HCT116 (cell line): ENCODE measurements at regions not wholly inside any gene's neighbourhood (a gene's known extent, or its start where the extent isn't known, plus 50 kb on each side); places are given as distances from the start of the nearest gene placed in this dataset.

ENCODE experiments used
- ATAC-seq: fragments of 200-7000 bp; cut with Tn5 transposase; 2 replicates; pipeline ENCODE4 v1.9.1; 2020; ENCODE audit warnings: mild to moderate bottlenecking, moderate library complexity
- BruUV-seq: library from RNA; stranded (reverse); fragments of 400-500 nt; replicated peaks from 2 replicates; lab custom pipeline; 2021; lab: Mats Ljungman, UMichigan
- CTCF ChIA-PET: fragments of 300-600 bp; sonication (Branson Sonifier 250); formaldehyde crosslinking; loops from one replicate; lab custom pipeline; 2021; ENCODE audit warnings: antibody characterized with exemption; lab: Charles Lee
- POLR2A ChIA-PET: fragments of 300-600, 350-600 bp; sonication (Branson Sonifier 250); formaldehyde crosslinking; loops from one replicate; lab custom pipeline; 2021; ENCODE audit warnings: antibody characterized with exemption; lab: Charles Lee
- RAD21 ChIA-PET, 2 experiments: fragments of 300-600 bp; sonication (Branson Sonifier 250); formaldehyde crosslinking; loops; one replicate each; lab custom pipeline; 2023; ENCODE audit warnings: low total read pairs in 2 of 2; ENCODE audit not compliant: uncharacterized antibody in 2 of 2, unreplicated experiment in 2 of 2, low non-redundant PET in 1 of 2; lab: Charles Lee
- DNase-seq: peaks from one replicate; pipeline ENCODE4 v3.0.0-alpha.2; 2010; ENCODE audit warnings: low read depth, low spot score
- H2AFZ ChIP-seq: fragments of 200-600 bp; shearing (Covaris generic), sonication (generic); 2 replicates; pipeline ENCODE4 v1.6.1; 2017; ENCODE audit warnings: low read depth, mixed run types, mixed read lengths, antibody characterized with exemption, low read length; ENCODE audit not compliant: poor library complexity, severe bottlenecking
- H3K27ac ChIP-seq: 2 replicates; pipeline ENCODE4 v1.5.1; 2012; ENCODE audit warnings: low read depth, low read length
- H3K27me3 ChIP-seq: fragments of 200-600 bp; sonication (generic); 2 replicates; pipeline ENCODE4 v1.6.1; 2016; ENCODE audit warnings: mixed run types, low read length, mixed read lengths; ENCODE audit not compliant: insufficient read depth
- H3K36me3 ChIP-seq, 2 experiments: fragments of 200-500 bp in 1 of 2; fragments of 200-600 bp in 1 of 2; sonication (Bioruptor generic) in 1 of 2; sonication (generic) in 1 of 2; 2 replicates each; pipeline versions ENCODE4 v1.5.1 to v1.6.1; 2014 to 2016; ENCODE audit warnings: low read length in 2 of 2, inconsistent platforms in 1 of 2, mixed read lengths in 1 of 2, mixed run types in 1 of 2; ENCODE audit not compliant: insufficient read depth in 2 of 2, control insufficient read depth in 1 of 2
- H3K4me1 ChIP-seq, 2 experiments: fragments of 200-600 bp in 1 of 2; sonication (generic) in 1 of 2; 2 replicates each; pipeline versions ENCODE4 v1.5.1 to v1.6.1; 2012 to 2017; ENCODE audit warnings: low read length in 2 of 2, inconsistent platforms in 1 of 2, mild to moderate bottlenecking in 1 of 2, mixed read lengths in 1 of 2, mixed run types in 1 of 2, moderate library complexity in 1 of 2; ENCODE audit not compliant: insufficient read depth in 2 of 2, control insufficient read depth in 1 of 2
- H3K4me2 ChIP-seq: fragments of 200-600 bp; sonication (generic); 2 replicates; pipeline ENCODE4 v1.6.1; 2017; ENCODE audit warnings: mixed run types, low read length, mixed read lengths
- H3K4me3 ChIP-seq, 2 experiments: fragments of 200-600 bp in 1 of 2; sonication (generic) in 1 of 2; replicated peaks in 1 of 2; 2 replicates each; pipeline ENCODE4 v1.5.1; 2011 to 2016; ENCODE audit warnings: low read length in 2 of 2, control low read depth in 1 of 2, low read depth in 1 of 2, mild to moderate bottlenecking in 1 of 2, mixed read lengths in 1 of 2, mixed run types in 1 of 2
- H3K79me2 ChIP-seq: fragments of 200-600 bp; sonication (generic); 2 replicates; pipeline ENCODE4 v1.6.1; 2017; ENCODE audit warnings: mild to moderate bottlenecking, mixed run types, low read length, moderate library complexity, mixed read lengths; ENCODE audit not compliant: insufficient read depth
- H3K9ac ChIP-seq: fragments of 200-600 bp; sonication (generic); 2 replicates; pipeline ENCODE4 v1.6.1; 2016; ENCODE audit warnings: low read length, mixed read lengths
- H3K9me2 ChIP-seq: fragments of 200-600 bp; sonication (generic), shearing (Covaris generic); 2 replicates; pipeline ENCODE4 v1.6.1; 2017; ENCODE audit warnings: mixed run types, mild to moderate bottlenecking, moderate library complexity; ENCODE audit not compliant: insufficient read depth
- H3K9me3 ChIP-seq, 2 experiments: fragments of 200-500 bp in 1 of 2; fragments of 200-600 bp in 1 of 2; sonication (Bioruptor generic) in 1 of 2; sonication (generic) in 1 of 2; 2 replicates each; pipeline ENCODE4 v1.6.1; 2014 to 2017; ENCODE audit warnings: low read length in 2 of 2, mixed read lengths in 2 of 2, inconsistent platforms in 1 of 2, low read depth in 1 of 2, mild to moderate bottlenecking in 1 of 2, mixed run types in 1 of 2, moderate library complexity in 1 of 2; ENCODE audit not compliant: control insufficient read depth in 1 of 2, insufficient read depth in 1 of 2
- H4K20me1 ChIP-seq: fragments of 200-600 bp; sonication (generic), shearing (Covaris generic); 2 replicates; pipeline ENCODE4 v1.6.1; 2017; ENCODE audit warnings: mixed run types, mild to moderate bottlenecking, moderate library complexity; ENCODE audit not compliant: insufficient read depth
- CEBPB ChIP-seq: IDR thresholded peaks from 2 replicates; pipeline ENCODE4 v1.6.1; 2012; ENCODE audit warnings: low read depth
- ELF1 ChIP-seq: IDR thresholded peaks from 2 replicates; pipeline ENCODE4 v1.6.1; 2012; ENCODE audit warnings: low read depth, borderline replicate concordance
- EZH2 ChIP-seq: fragments of 200-600 bp; sonication (generic); IDR thresholded peaks from 2 replicates; pipeline ENCODE4 v1.6.1; 2017; ENCODE audit warnings: antibody characterized with exemption, mixed run types
- EZH2phosphoT487 ChIP-seq: fragments of 200-600 bp; IDR thresholded peaks from 2 replicates; pipeline ENCODE4 v1.6.1; 2018; ENCODE audit warnings: antibody characterized with exemption, borderline replicate concordance
- JUND ChIP-seq: IDR thresholded peaks from 2 replicates; pipeline ENCODE4 v1.6.1; 2012
- MAX ChIP-seq: IDR thresholded peaks from 2 replicates; pipeline ENCODE4 v1.6.1; 2012
- POLR2AphosphoS5 ChIP-seq: IDR thresholded peaks from 2 replicates; pipeline ENCODE4 v1.6.1; 2011; ENCODE audit warnings: mild to moderate bottlenecking, low read depth, low read length, moderate library complexity
- RAD21 ChIP-seq: IDR thresholded peaks from 2 replicates; pipeline ENCODE4 v1.6.1; 2012; ENCODE audit warnings: low read depth, mild to moderate bottlenecking
- REST ChIP-seq: IDR thresholded peaks from 2 replicates; pipeline ENCODE4 v1.6.1; 2012; ENCODE audit warnings: low read depth
- SIN3A ChIP-seq: IDR thresholded peaks from 2 replicates; pipeline ENCODE4 v1.6.1; 2012; ENCODE audit warnings: low read depth
- TCF7L2 ChIP-seq: IDR thresholded peaks from 2 replicates; pipeline ENCODE4 v1.7.0; 2011; ENCODE audit warnings: borderline replicate concordance, inconsistent platforms; ENCODE audit not compliant: insufficient read depth, insufficient read length; ENCODE audit errors: extremely low read depth
- ZBTB33 ChIP-seq: IDR thresholded peaks from 2 replicates; pipeline ENCODE4 v1.6.1; 2011; ENCODE audit warnings: mild to moderate bottlenecking, low read length, moderate library complexity; ENCODE audit not compliant: insufficient replicate concordance; ENCODE audit errors: extremely low read depth
- intact Hi-C: fragments of 100-400 bp; cut with micrococcal nuclease; formaldehyde crosslinking; loops from 2 replicates; pipeline ENCODE4 v1.10.0; 2022

GRCh38 chr22:27440304-27440865, 361.2 kb downstream of the MN1 start:
- H3K36me3 ChIP-seq: no peaks in the 10 kb centered on the region
- TF ChIP-seq EZH2phosphoT487 (no peak), TCF7L2 (no peak), ELF1 (no peak), RAD21 (no peak), MAX (no peak), ZBTB33 (no peak), SIN3A (no peak), CEBPB (no peak), POLR2AphosphoS5 (no peak), REST (no peak), JUND (no peak), EZH2 (no peak)
- TF ChIP-seq, all 23 proteins: peak for 0
- ChIA-PET RAD21 (no interaction called here), CTCF (no interaction called here), POLR2A (no interaction called here)
- no peaks in the 10 kb centered on the region for H3K4me1 ChIP-seq
- H4K20me1 ChIP-seq: no peaks in the 10 kb centered on the region
- no peaks in the 10 kb centered on the region for H3K9me3 ChIP-seq
- 0 out of 2 replicates have a peak, but pooled peaks cover 4% of the 10 kb centered on the region for H3K27me3 ChIP-seq
- no peak overlapping the region for H3K27ac ChIP-seq
- no peaks in the 10 kb centered on the region for H3K9me2 ChIP-seq
- H3K4me2 ChIP-seq: no peak overlapping the region
- no peak overlapping the region for H3K4me3 ChIP-seq
- no TSS peak for BruUV-seq
- no peak overlapping the region for H2AFZ ChIP-seq
- DNase-seq (no peak), ATAC-seq (no peak)
- H3K9ac ChIP-seq: no peak overlapping the region
- H3K79me2 ChIP-seq: no peaks in the 10 kb centered on the region
- intact Hi-C loops: no loop called here
